Stomach (tissue), 8 donors: ENCODE measurements at regions not wholly inside any gene's neighbourhood (a gene's known extent, or its start where the extent isn't known, plus 50 kb on each side); places are given as distances from the start of the nearest gene placed in this dataset.

Experiments
- DNase-seq, 2 donors: peaks; one replicate each; pipeline versions ENCODE4 v3.0.0 to v3.0.0-alpha.2; 2013 to 2019
- H3K27ac ChIP-seq, 5 donors: fragments of 200-600 bp in 4 of 5; sonication (generic) in 4 of 5; one replicate each; pipeline ENCODE4 v1.5.1; 2013 to 2019; ENCODE audit warnings: mild to moderate bottlenecking in 1 of 5, moderate library complexity in 1 of 5
- H3K27me3 ChIP-seq, 3 donors: fragments of 200-600 bp; sonication (generic); one replicate each; pipeline ENCODE4 v1.5.1; 2017 to 2019; ENCODE audit warnings: mixed run types in 1 of 3
- H3K36me3 ChIP-seq, 4 donors: fragments of 200-600 bp; sonication (generic); 1 replicate in 3 of 4; 2 replicates in 1 of 4; pipeline ENCODE4 v1.5.1; 2016 to 2019
- H3K4me1 ChIP-seq, 4 donors: fragments of 200-600 bp; sonication (generic); one replicate each; pipeline ENCODE4 v1.5.1; 2016 to 2019
- H3K4me3 ChIP-seq, 4 donors: fragments of 200-600 bp; sonication (generic) in 3 of 4; one replicate each; pipeline ENCODE4 v1.5.1; 2016 to 2019; ENCODE audit warnings: mild to moderate bottlenecking in 1 of 4
- H3K9me3 ChIP-seq, 4 donors: fragments of 200-600 bp; sonication (generic); one replicate each; pipeline ENCODE4 v1.5.1; 2016 to 2019
- EP300 ChIP-seq: sonication (generic); formaldehyde crosslinking; IDR thresholded peaks from one replicate; pipeline ENCODE4 v1.6.1; 2017; ENCODE audit warnings: antibody characterized with exemption
- POLR2A ChIP-seq, 4 donors: fragments of 450-650 bp; IDR thresholded peaks; one replicate each; pipeline ENCODE4 v1.6.1; 2016; ENCODE audit warnings: antibody characterized with exemption in 4 of 4, control low read depth in 2 of 4, mild to moderate bottlenecking in 1 of 4, moderate library complexity in 1 of 4
- POLR2AphosphoS5 ChIP-seq, 3 donors: sonication (generic); formaldehyde crosslinking; IDR thresholded peaks; one replicate each; pipeline ENCODE4 v1.6.1; 2016; ENCODE audit warnings: antibody characterized with exemption in 3 of 3
- WGBS, 5 donors: extraction: QIAGEN DNeasy Blood & Tissue Kit in 3 of 5; methylation state at CpG; one replicate each; pipeline versions ENCODE4 v1.1.5 to v1.1.7; 2013 to 2018; 5-methylcytosine and 5-hydroxymethylcytosine counted together
- intact Hi-C: fragments of 100-400 bp; cut with DNase I; formaldehyde crosslinking; loops from one replicate; pipeline ENCODE4 v1.15.1; 2023; ENCODE audit warnings: low total_unique reads
- TF ChIP-seq, protein P1 (sequence below), 7 experiments: fragments of 450-650 bp in 4 of 7; fragments of 200-600 bp in 3 of 7; sonication (generic) in 3 of 7; IDR thresholded peaks; one replicate each; pipeline ENCODE4 v1.5.1; 2016 to 2019; ENCODE audit warnings: antibody characterized with exemption in 7 of 7, control low read depth in 2 of 7, mild to moderate bottlenecking in 1 of 7
- donor health status: healthy with polysubstance abuse.
- donor health status: Bipolar disorder and iron deficiency.
- donor health status: healthy.

DNA sequence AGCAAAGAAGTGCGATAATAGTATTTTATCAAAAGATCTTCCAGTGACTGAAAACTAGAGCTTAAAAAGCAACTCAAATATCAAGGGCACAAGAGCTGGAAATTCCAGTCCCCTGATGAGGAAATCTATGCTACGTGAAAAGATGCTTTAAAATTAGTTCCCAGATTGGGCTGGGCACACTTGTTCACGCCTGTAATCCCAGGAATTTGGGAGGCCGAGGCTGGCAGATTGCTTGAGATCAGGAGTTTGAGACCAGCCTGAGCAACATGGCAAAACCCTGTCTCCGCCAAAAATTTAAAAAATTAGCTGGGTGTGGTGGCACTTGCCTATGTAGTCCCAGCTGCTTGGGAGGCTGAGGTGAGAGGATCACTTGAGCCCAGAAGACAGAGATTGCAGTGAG lies 138.8 kb downstream of the SEMA6D start:
- Histone ChIP-seq H3K4me3 (no peak overlapping the region), H3K9me3 (no peaks in the 10 kb centered on the region), H3K27me3 (no peaks in the 10 kb centered on the region), H3K27ac (no peak overlapping the region), H3K36me3 (no peaks in the 10 kb centered on the region), H3K4me1 (no peaks in the 10 kb centered on the region)
- TF ChIP-seq EP300 (no peak), POLR2A (IDR thresholded peaks at IDR 0.05) (no peak), POLR2AphosphoS5 (IDR thresholded peaks at IDR 0.05) (no peak)
- WGBS, 5 donors = 38 to 75% (median 45%) methylated on average over 5 of the region's 5 CpGs
- intact Hi-C loops = no loop called here
- DNase-seq = no peak

DNA sequence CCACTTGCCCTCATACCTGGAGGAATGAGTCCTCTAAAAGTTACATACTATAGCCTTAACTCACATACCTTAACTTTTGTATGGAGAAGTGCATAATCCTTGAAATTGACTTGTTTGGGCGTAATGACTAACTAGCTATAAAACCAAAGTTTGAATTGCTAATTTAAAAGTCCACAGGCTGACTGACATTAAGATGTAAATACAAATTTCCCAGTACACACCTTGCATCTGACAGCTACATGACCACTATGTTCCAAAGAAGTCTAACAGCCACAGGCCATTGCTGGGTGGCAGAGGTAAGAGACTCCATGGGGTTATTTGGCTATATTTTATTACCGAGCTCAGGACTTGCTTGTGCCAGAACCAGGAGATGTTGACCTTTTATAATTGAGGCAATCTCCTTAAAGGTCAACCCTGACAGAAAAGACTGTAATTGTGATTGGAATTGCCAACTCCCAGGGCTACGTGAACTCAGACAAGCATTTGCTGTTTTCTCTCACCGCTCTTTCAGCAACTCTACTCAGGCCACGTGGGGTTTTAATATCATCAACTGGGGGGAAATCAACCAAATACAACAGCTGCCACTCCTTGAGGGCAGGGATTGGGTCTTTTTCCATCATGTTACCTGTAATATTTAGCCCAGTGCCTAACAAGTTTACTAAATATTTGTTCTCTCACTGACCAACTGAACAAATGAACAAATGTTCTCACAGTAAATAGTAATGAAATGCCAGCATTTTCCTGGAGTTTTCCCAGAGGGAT lies 139.9 kb downstream of the SEMA6D start:
- no peak for DNase-seq
- Histone ChIP-seq H3K36me3 (no peaks in the 10 kb centered on the region), H3K4me3 (no peak overlapping the region), H3K27ac (no peak overlapping the region), H3K9me3 (no peaks in the 10 kb centered on the region), H3K27me3 (no peaks in the 10 kb centered on the region), H3K4me1 (no peaks in the 10 kb centered on the region)
- 80 to 88% (median 83%) methylated on average over 5 of the region's 5 CpGs for WGBS, 5 donors
- TF ChIP-seq POLR2A (IDR thresholded peaks at IDR 0.05) (no peak), EP300 (no peak), POLR2AphosphoS5 (IDR thresholded peaks at IDR 0.05) (no peak)
- TF ChIP-seq, protein P1, sequence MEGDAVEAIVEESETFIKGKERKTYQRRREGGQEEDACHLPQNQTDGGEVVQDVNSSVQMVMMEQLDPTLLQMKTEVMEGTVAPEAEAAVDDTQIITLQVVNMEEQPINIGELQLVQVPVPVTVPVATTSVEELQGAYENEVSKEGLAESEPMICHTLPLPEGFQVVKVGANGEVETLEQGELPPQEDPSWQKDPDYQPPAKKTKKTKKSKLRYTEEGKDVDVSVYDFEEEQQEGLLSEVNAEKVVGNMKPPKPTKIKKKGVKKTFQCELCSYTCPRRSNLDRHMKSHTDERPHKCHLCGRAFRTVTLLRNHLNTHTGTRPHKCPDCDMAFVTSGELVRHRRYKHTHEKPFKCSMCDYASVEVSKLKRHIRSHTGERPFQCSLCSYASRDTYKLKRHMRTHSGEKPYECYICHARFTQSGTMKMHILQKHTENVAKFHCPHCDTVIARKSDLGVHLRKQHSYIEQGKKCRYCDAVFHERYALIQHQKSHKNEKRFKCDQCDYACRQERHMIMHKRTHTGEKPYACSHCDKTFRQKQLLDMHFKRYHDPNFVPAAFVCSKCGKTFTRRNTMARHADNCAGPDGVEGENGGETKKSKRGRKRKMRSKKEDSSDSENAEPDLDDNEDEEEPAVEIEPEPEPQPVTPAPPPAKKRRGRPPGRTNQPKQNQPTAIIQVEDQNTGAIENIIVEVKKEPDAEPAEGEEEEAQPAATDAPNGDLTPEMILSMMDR (IDR thresholded peaks at IDR 0.05) = no peak
- intact Hi-C loops = no loop called here

DNA sequence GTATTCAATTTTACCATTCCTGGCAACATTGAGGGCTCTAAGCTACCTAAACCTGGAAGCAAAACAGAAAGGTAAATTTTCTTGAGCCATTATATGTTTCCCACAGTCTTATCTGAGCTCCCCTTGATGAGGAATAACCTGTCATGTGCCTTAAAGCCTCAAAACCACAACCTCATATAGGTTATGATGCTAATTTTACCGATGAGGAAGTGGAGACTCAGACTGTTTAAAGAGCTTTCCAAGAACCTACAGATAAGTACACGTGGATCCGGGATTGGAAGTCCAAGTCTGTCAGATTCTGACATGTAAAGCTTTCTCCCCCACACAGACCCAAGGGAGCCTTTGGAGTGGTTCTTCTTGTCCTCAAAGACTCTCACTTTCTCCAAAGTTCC lies 140.5 kb downstream of the SEMA6D start:
- 38 to 71% (median 55%) methylated on average over 3 of the region's 3 CpGs for WGBS, 5 donors
- no peak overlapping the region for H3K27ac ChIP-seq
- no peaks in the 10 kb centered on the region for H3K4me1 ChIP-seq
- DNase-seq = no peak
- no peak overlapping the region for H3K4me3 ChIP-seq
- TF ChIP-seq EP300 = no peak
- TF ChIP-seq POLR2AphosphoS5 (IDR thresholded peaks at IDR 0.05) = no peak
- no peak for TF ChIP-seq POLR2A (IDR thresholded peaks at IDR 0.05)
- TF ChIP-seq, protein P1 (IDR thresholded peaks at IDR 0.05) = no peak
- no peaks in the 10 kb centered on the region for H3K36me3 ChIP-seq
- intact Hi-C loops = no loop called here
- no peaks in the 10 kb centered on the region for H3K27me3 ChIP-seq
- H3K9me3 ChIP-seq = no peaks in the 10 kb centered on the region

DNA sequence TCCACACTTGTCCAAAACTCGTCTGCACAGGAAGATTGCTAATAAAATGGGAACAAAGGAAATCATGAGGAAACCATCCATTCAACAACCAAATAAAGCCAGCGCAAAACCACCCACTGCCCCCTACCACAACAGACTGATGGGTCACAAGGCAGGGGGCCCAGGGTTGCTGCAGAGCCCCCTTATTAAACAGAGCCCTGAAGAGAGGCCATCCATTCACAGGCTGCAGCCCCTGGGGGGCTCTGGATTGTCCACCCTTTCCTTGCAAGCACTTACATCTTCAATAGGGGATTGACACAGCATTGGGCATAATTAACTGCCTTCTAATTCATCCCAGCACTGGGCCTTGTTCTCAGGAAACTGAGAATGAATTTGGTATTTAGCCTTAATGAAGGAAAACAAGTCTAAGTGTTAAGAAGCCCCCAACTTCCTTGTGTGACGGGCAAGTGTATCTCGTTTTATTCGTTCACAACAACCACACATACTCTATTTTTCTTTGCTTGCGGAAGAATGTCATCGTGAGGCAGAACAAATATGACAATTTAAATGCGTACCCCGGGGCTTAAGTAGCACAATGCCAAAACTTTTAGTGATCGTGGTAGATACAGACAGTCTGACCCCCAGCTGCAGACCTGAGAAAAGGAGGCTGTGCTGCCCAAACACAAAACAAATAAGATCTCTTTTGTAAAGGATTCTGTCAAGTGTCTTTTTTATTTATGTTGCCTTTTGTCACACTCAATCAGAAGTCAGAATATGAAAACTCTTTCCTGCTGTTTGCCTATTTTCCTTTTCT lies 144.0 kb downstream of the SEMA6D start:
- no peaks in the 10 kb centered on the region for H3K27me3 ChIP-seq
- H3K4me1 ChIP-seq = no peaks in the 10 kb centered on the region
- WGBS, 5 donors = 71 to 81% (median 78%) methylated on average over 10 of the region's 10 CpGs
- intact Hi-C loops = no loop called here
- H3K27ac ChIP-seq = no peak overlapping the region
- no peak overlapping the region for H3K4me3 ChIP-seq
- no peaks in the 10 kb centered on the region for H3K36me3 ChIP-seq
- DNase-seq = no peak
- H3K9me3 ChIP-seq = peaks cover 0 to 12% (median 10%) of the 10 kb centered on the region in 4 donors
- no peak for TF ChIP-seq POLR2A (IDR thresholded peaks at IDR 0.05)
- no peak for TF ChIP-seq POLR2AphosphoS5 (IDR thresholded peaks at IDR 0.05)
- TF ChIP-seq, protein P1 (IDR thresholded peaks at IDR 0.05) = no peak
- TF ChIP-seq EP300 = no peak
